Breast epithelium (tissue), 4 donors: ENCODE measurements at regions not wholly inside any gene's neighbourhood (a gene's known extent, or its start where the extent isn't known, plus 50 kb on each side); places are given as distances from the start of the nearest gene placed in this dataset.

ENCODE experiments used
- DNase-seq, 2 donors: peaks; one replicate each; pipeline ENCODE4 v3.0.0-alpha.2; 2019; ENCODE audit warnings: low spot score in 2 of 2
- H3K27ac ChIP-seq, 2 donors: fragments of 200-600 bp; sonication (generic) in 1 of 2; one replicate each; pipeline ENCODE4 v1.5.1; 2016 to 2019; ENCODE audit warnings: mild to moderate bottlenecking in 1 of 2
- H3K27me3 ChIP-seq, 2 donors: fragments of 200-600 bp; sonication (generic) in 1 of 2; one replicate each; pipeline versions ENCODE4 v1.5.1 to v1.6.0; 2017 to 2019; ENCODE audit warnings: control low read depth in 1 of 2, mild to moderate bottlenecking in 1 of 2
- H3K36me3 ChIP-seq: fragments of 200-600 bp; one replicate; pipeline ENCODE4 v1.5.1; 2019
- H3K4me1 ChIP-seq, 2 donors: fragments of 200-600 bp; sonication (generic); one replicate each; pipeline ENCODE4 v1.5.1; 2016 to 2019; ENCODE audit warnings: control low read depth in 1 of 2
- H3K4me3 ChIP-seq, 3 donors: fragments of 200-600 bp; sonication (generic); 1 replicate in 2 of 3; 2 replicates in 1 of 3; pipeline ENCODE4 v1.5.1; 2016 to 2019; ENCODE audit warnings: mild to moderate bottlenecking in 3 of 3, moderate library complexity in 2 of 3
- H3K9me3 ChIP-seq, 2 donors: fragments of 200-600 bp; sonication (generic) in 1 of 2; one replicate each; pipeline ENCODE4 v1.5.1; 2016 to 2019; ENCODE audit warnings: control low read depth in 1 of 2
- CTCF ChIP-seq, 3 donors: fragments of 450-650 bp; IDR thresholded peaks; one replicate each; pipeline ENCODE4 v1.5.1; 2016 to 2017; ENCODE audit warnings: antibody characterized with exemption in 3 of 3, mild to moderate bottlenecking in 3 of 3, moderate library complexity in 3 of 3
- POLR2A ChIP-seq: fragments of 450-650 bp; IDR thresholded peaks from one replicate; pipeline ENCODE4 v1.6.1; 2016; ENCODE audit warnings: antibody characterized with exemption, mild to moderate bottlenecking, moderate library complexity
- POLR2AphosphoS5 ChIP-seq, 3 donors: sonication (generic); formaldehyde crosslinking; IDR thresholded peaks; one replicate each; pipeline ENCODE4 v1.6.1; 2017; ENCODE audit warnings: antibody characterized with exemption in 3 of 3
- intact Hi-C: fragments of 100-400 bp; cut with DNase I; formaldehyde crosslinking; loops from one replicate; pipeline ENCODE4 v1.15.1; 2023; ENCODE audit warnings: low total_unique reads

DNA sequence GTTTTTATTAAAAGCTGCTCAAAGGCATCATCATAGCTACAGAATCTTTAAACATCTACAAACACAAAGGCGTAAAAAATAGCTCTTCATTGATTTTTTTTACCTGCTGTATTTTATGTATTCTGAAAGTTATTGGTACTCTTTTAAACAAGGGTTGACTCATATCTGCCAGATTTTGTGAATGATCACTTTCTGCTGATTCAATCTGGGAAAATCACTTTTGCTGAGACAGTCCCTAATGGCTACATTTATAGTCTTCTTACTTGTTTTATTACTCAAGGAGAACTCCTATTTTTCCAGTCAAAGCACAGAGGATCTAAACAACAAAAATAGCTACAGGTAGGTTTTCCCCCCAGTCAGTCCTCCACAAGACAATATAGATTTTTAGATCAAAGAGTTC, 739.0 kb downstream of the CBLN4 start:
- intact Hi-C loops = loop anchor here (1.0 kb wide), 1 partner anchor 8 kb away; no protein-coding TSS in a partner anchor
- Histone ChIP-seq H3K4me3 (no peak overlapping the region), H3K4me1 (no peaks in the 10 kb centered on the region), H3K27ac (no peak overlapping the region), H3K27me3 (no peaks in the 10 kb centered on the region), H3K9me3 (no peaks in the 10 kb centered on the region), H3K36me3 (no peaks in the 10 kb centered on the region)
- TF ChIP-seq POLR2A (no peak), CTCF (IDR thresholded peaks at IDR 0.05) (no peak), POLR2AphosphoS5 (IDR thresholded peaks at IDR 0.05) (no peak)
- no peak for DNase-seq

- intact Hi-C loops = no loop called here
- Histone ChIP-seq H3K9me3 (no peaks in the 10 kb centered on the region), H3K36me3 (no peaks in the 10 kb centered on the region), H3K4me1 (no peaks in the 10 kb centered on the region), H3K27ac (no peak overlapping the region), H3K27me3 (no peaks in the 10 kb centered on the region), H3K4me3 (no peak overlapping the region)
- DNase-seq = no peak
- TF ChIP-seq POLR2A (no peak), POLR2AphosphoS5 (IDR thresholded peaks at IDR 0.05) (no peak), CTCF (IDR thresholded peaks at IDR 0.05) (no peak)
Measured at GRCh38 chr20:55264703-55265239, 740.5 kb downstream of the CBLN4 start.

GRCh38 chr20:55258559-55258958, 746.8 kb downstream of the CBLN4 start:
- Histone ChIP-seq H3K4me3 (no peak overlapping the region), H3K9me3 (no peaks in the 10 kb centered on the region), H3K4me1 (no peaks in the 10 kb centered on the region), H3K36me3 (no peaks in the 10 kb centered on the region), H3K27ac (no peak overlapping the region), H3K27me3 (no peaks in the 10 kb centered on the region)
- intact Hi-C loops = loop anchor here (1.0 kb wide), 1 partner anchor 8 kb away; no protein-coding TSS in a partner anchor
- no peak for TF ChIP-seq POLR2A
- TF ChIP-seq POLR2AphosphoS5 (IDR thresholded peaks at IDR 0.05) = no peak
- no peak for TF ChIP-seq CTCF (IDR thresholded peaks at IDR 0.05)
- DNase-seq = no peak

- no peak for DNase-seq
- no peak overlapping the region for H3K27ac ChIP-seq
- H3K4me3 ChIP-seq = no peak overlapping the region
- no peaks in the 10 kb centered on the region for H3K4me1 ChIP-seq
- no peak for TF ChIP-seq POLR2A
- TF ChIP-seq CTCF (IDR thresholded peaks at IDR 0.05) = no peak
- TF ChIP-seq POLR2AphosphoS5 (IDR thresholded peaks at IDR 0.05) = no peak
- H3K36me3 ChIP-seq = no peaks in the 10 kb centered on the region
- no peaks in the 10 kb centered on the region for H3K9me3 ChIP-seq
- H3K27me3 ChIP-seq = no peaks in the 10 kb centered on the region
- intact Hi-C loops = no loop called here
Measured at GRCh38 chr20:55255016-55255415, 750.3 kb downstream of the CBLN4 start.

GRCh38 chr20:55253781-55254180, 751.5 kb downstream of the CBLN4 start:
- H3K36me3 ChIP-seq = no peaks in the 10 kb centered on the region
- intact Hi-C loops = no loop called here
- no peak overlapping the region for H3K4me3 ChIP-seq
- H3K4me1 ChIP-seq = no peaks in the 10 kb centered on the region
- no peak for DNase-seq
- TF ChIP-seq POLR2AphosphoS5 (IDR thresholded peaks at IDR 0.05) (no peak), POLR2A (no peak), CTCF (IDR thresholded peaks at IDR 0.05) (no peak)
- no peaks in the 10 kb centered on the region for H3K9me3 ChIP-seq
- H3K27ac ChIP-seq = no peak overlapping the region
- no peaks in the 10 kb centered on the region for H3K27me3 ChIP-seq
